ENCODE measurements at regions not wholly inside any gene's neighbourhood (a gene's known extent, or its start where the extent isn't known, plus 50 kb on each side); places are given as distances from the start of the nearest gene placed in this dataset.

DNA sequence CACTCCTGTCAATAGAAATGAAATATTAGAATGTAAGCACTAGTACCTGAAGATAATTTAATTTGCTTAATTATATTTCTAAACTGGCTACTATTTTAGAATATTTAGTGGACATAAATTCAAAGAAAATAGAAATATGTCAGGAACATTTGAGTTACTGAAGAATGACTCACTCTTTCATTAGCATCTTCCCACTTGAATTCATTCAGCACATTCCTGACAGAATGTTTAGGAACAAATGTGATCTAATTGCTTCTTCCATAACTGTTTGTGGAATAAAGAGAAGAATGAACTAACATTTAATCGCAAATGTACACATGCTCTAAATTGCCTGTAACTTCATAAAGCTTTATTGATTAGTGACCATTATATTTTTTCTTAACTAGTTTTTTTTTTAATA lies 306.2 kb upstream of the ADAMTSL1 start:
- Histone ChIP-seq H2AFZ (ENCODE audit: low read depth, low read length) (no peak overlapping the region), H3K27me3 (ENCODE audit: insufficient read depth, low read length) (no peaks in the 10 kb centered on the region), H3K36me3 (ENCODE audit: insufficient read depth, low read length) (no peaks in the 10 kb centered on the region), H3K4me2 (ENCODE audit: low read length) (no peak overlapping the region), H3K4me1 (ENCODE audit: insufficient read depth, low read length) (no peaks in the 10 kb centered on the region), H3K79me2 (ENCODE audit: insufficient read depth, low read length) (no peaks in the 10 kb centered on the region), H3K4me3 (ENCODE audit: insufficient read depth, low read depth, low read length) (no peak overlapping the region), H3K27ac (ENCODE audit: low read depth, low read length) (no peak overlapping the region), H4K20me1 (ENCODE audit: insufficient read depth, low read length) (no peaks in the 10 kb centered on the region), H3K9me3 (ENCODE audit: insufficient read depth, low read depth, low read length) (no peaks in the 10 kb centered on the region), H3K9ac (ENCODE audit: low read length) (no peak overlapping the region)
- Mint-ChIP-seq H3K4me3 (ENCODE audit: unreplicated experiment) (no peak overlapping the region), H3K36me3 (ENCODE audit: low read depth, unreplicated experiment) (no peaks in the 10 kb centered on the region), H3K27me3 (ENCODE audit: low read depth, unreplicated experiment) (no peaks in the 10 kb centered on the region), H3K4me1 (ENCODE audit: low read depth, unreplicated experiment) (peaks cover 3% of the 10 kb centered on the region), H3K9me3 (ENCODE audit: unreplicated experiment) (no peaks in the 10 kb centered on the region), H3K27ac (ENCODE audit: unreplicated experiment) (no peak overlapping the region)
- DNase-seq (ENCODE audit: low read depth) (no peak), FAIRE-seq (no peak)
- no peak for TF ChIP-seq EZH2 (IDR thresholded peaks at IDR 0.05; ENCODE audit: insufficient read depth, low read length)
- no peak for TF ChIP-seq CTCF (IDR thresholded peaks at IDR 0.05; ENCODE audit: insufficient read depth, low read depth, low read length)

GRCh38 chr9:18173923-18174322 lies 300.0 kb upstream of the ADAMTSL1 start:
- no peaks in the 10 kb centered on the region for H3K9me3 Mint-ChIP-seq (ENCODE audit: unreplicated experiment)
- H3K4me2 ChIP-seq (ENCODE audit: low read length): no peak overlapping the region
- no peak for DNase-seq (ENCODE audit: low read depth)
- H3K4me1 ChIP-seq (ENCODE audit: insufficient read depth, low read length): no peaks in the 10 kb centered on the region
- H3K36me3 Mint-ChIP-seq (ENCODE audit: low read depth, unreplicated experiment): no peaks in the 10 kb centered on the region
- no peaks in the 10 kb centered on the region for H3K36me3 ChIP-seq (ENCODE audit: insufficient read depth, low read length)
- H3K9ac ChIP-seq (ENCODE audit: low read length): no peak overlapping the region
- no peak for FAIRE-seq
- H3K4me3 ChIP-seq (ENCODE audit: insufficient read depth, low read depth, low read length): no peak overlapping the region
- no peaks in the 10 kb centered on the region for H3K79me2 ChIP-seq (ENCODE audit: insufficient read depth, low read length)
- H3K9me3 ChIP-seq (ENCODE audit: insufficient read depth, low read depth, low read length): no peaks in the 10 kb centered on the region
- no peak overlapping the region for H2AFZ ChIP-seq (ENCODE audit: low read depth, low read length)
- no peaks in the 10 kb centered on the region for H4K20me1 ChIP-seq (ENCODE audit: insufficient read depth, low read length)
- H3K4me3 Mint-ChIP-seq (ENCODE audit: unreplicated experiment): no peak overlapping the region
- no peak for TF ChIP-seq EZH2 (IDR thresholded peaks at IDR 0.05; ENCODE audit: insufficient read depth, low read length)
- no peak for TF ChIP-seq CTCF (IDR thresholded peaks at IDR 0.05; ENCODE audit: insufficient read depth, low read depth, low read length)
- H3K27ac ChIP-seq (ENCODE audit: low read depth, low read length): no peak overlapping the region
- H3K27ac Mint-ChIP-seq (ENCODE audit: unreplicated experiment): no peak overlapping the region
- no peaks in the 10 kb centered on the region for H3K4me1 Mint-ChIP-seq (ENCODE audit: low read depth, unreplicated experiment)
- H3K27me3 ChIP-seq (ENCODE audit: insufficient read depth, low read length): no peaks in the 10 kb centered on the region
- no peaks in the 10 kb centered on the region for H3K27me3 Mint-ChIP-seq (ENCODE audit: low read depth, unreplicated experiment)

DNA sequence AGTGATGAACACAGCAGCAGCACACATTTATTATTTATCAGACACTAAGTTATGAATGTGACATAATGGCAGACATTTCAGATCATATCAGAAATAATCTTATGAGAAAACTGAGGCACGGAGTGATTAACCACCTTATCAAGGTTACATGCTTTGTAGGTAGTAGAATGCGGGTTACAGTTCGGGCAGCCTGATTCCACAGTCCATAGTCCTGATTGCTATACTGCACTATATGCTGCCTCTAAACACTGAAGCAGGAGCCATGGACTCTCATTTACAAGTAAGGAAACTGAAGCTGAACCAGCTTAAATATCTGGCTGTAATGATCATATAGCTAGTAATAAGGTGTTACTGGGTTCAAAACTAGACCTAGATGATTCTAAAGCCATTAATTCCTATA lies 291.3 kb upstream of the ADAMTSL1 start:
- Histone ChIP-seq H2AFZ (ENCODE audit: low read depth, low read length) (no peak overlapping the region), H3K4me2 (ENCODE audit: low read length) (no peak overlapping the region), H3K9me3 (ENCODE audit: insufficient read depth, low read depth, low read length) (no peaks in the 10 kb centered on the region), H3K27ac (ENCODE audit: low read depth, low read length) (no peak overlapping the region), H3K36me3 (ENCODE audit: insufficient read depth, low read length) (no peaks in the 10 kb centered on the region), H3K79me2 (ENCODE audit: insufficient read depth, low read length) (no peaks in the 10 kb centered on the region), H3K9ac (ENCODE audit: low read length) (no peak overlapping the region), H3K27me3 (ENCODE audit: insufficient read depth, low read length) (no peaks in the 10 kb centered on the region), H4K20me1 (ENCODE audit: insufficient read depth, low read length) (no peaks in the 10 kb centered on the region), H3K4me1 (ENCODE audit: insufficient read depth, low read length) (no peaks in the 10 kb centered on the region), H3K4me3 (ENCODE audit: insufficient read depth, low read depth, low read length) (no peak overlapping the region)
- no peak for TF ChIP-seq EZH2 (IDR thresholded peaks at IDR 0.05; ENCODE audit: insufficient read depth, low read length)
- H3K4me3 Mint-ChIP-seq (ENCODE audit: unreplicated experiment): no peak overlapping the region
- no peaks in the 10 kb centered on the region for H3K36me3 Mint-ChIP-seq (ENCODE audit: low read depth, unreplicated experiment)
- no peak for DNase-seq (ENCODE audit: low read depth)
- no peaks in the 10 kb centered on the region for H3K4me1 Mint-ChIP-seq (ENCODE audit: low read depth, unreplicated experiment)
- H3K27ac Mint-ChIP-seq (ENCODE audit: unreplicated experiment): no peak overlapping the region
- H3K27me3 Mint-ChIP-seq (ENCODE audit: low read depth, unreplicated experiment): no peaks in the 10 kb centered on the region
- peaks cover 3% of the 10 kb centered on the region for H3K9me3 Mint-ChIP-seq (ENCODE audit: unreplicated experiment)
- FAIRE-seq: no peak

Measured in astrocyte (in vitro differentiated cells and primary cell).